ENCODE measurements at regions not wholly inside any gene's neighbourhood (a gene's known extent, or its start where the extent isn't known, plus 50 kb on each side); places are given as distances from the start of the nearest gene placed in this dataset.

DNA sequence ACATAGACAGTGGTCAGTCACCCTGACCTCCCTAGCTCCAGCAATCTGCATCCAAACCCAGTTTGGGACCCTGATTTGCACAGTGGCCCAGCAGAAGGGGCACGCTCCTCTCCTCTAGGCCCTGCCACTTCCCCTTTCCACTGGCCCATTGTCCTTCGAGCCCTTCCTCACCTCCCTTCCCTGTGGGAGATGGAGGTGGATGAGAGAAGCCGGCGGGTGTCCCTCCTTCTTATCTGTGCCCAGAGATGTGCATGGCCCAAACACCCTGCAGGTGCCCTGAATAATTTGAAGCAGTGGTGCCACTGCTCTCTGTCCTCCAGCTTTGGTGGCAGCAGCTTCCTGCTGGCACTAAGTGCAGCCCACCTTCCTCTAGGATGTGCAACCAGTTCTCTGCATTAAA is 140.0 kb downstream of the BARX1 start:
- TF ChIP-seq, protein P1, sequence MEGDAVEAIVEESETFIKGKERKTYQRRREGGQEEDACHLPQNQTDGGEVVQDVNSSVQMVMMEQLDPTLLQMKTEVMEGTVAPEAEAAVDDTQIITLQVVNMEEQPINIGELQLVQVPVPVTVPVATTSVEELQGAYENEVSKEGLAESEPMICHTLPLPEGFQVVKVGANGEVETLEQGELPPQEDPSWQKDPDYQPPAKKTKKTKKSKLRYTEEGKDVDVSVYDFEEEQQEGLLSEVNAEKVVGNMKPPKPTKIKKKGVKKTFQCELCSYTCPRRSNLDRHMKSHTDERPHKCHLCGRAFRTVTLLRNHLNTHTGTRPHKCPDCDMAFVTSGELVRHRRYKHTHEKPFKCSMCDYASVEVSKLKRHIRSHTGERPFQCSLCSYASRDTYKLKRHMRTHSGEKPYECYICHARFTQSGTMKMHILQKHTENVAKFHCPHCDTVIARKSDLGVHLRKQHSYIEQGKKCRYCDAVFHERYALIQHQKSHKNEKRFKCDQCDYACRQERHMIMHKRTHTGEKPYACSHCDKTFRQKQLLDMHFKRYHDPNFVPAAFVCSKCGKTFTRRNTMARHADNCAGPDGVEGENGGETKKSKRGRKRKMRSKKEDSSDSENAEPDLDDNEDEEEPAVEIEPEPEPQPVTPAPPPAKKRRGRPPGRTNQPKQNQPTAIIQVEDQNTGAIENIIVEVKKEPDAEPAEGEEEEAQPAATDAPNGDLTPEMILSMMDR (conservative IDR thresholded peaks at IDR 0.05) = no peak
- H3K27ac ChIP-seq = no peak overlapping the region

DNA sequence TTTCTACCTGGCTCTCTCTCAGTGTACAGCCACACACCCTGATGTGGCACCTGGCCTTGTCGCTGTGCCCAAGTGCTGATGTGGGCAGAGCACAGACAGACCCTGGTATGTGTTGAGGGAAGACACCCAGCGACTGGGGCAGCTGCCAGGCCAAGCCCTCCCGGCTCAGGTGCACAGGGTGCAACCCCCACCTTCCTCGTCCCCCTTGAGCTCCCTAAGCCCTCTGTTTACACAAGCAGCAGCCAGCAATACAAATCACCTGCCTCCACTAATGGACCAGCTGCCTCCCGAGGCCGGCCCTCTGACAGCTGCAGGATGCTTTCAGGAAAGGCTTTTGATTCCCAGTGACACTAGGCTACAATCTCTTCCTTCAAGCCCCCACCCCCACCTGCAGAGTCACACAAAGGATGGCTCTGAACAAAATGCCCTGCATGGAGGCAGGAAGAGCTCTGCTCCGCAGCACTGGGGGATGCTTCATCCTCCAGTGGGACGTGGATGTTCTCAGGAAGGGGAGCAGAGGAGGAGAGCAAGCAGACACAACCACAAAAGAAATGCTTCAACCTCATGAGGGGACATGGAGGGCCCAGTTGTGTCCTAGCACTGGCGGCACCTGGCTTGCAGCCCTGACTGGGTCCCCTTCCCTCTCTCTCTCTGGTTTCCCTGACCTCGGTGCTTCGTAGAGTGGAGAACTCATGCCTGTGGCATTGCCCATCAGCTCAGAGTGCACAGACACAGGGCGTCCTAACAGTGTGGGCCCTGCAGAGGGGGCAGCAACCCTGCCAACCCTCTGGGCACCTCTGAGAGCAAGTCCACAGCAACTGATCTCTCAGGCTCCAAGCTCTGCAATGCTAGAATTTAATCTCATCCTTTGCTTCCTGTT is 140.8 kb downstream of the BARX1 start:
- no peak for TF ChIP-seq ZFX (IDR thresholded peaks at IDR 0.05)
- TF ChIP-seq, protein P1 (conservative IDR thresholded peaks at IDR 0.05) = no peak
- H3K27ac ChIP-seq = no peak overlapping the region

DNA sequence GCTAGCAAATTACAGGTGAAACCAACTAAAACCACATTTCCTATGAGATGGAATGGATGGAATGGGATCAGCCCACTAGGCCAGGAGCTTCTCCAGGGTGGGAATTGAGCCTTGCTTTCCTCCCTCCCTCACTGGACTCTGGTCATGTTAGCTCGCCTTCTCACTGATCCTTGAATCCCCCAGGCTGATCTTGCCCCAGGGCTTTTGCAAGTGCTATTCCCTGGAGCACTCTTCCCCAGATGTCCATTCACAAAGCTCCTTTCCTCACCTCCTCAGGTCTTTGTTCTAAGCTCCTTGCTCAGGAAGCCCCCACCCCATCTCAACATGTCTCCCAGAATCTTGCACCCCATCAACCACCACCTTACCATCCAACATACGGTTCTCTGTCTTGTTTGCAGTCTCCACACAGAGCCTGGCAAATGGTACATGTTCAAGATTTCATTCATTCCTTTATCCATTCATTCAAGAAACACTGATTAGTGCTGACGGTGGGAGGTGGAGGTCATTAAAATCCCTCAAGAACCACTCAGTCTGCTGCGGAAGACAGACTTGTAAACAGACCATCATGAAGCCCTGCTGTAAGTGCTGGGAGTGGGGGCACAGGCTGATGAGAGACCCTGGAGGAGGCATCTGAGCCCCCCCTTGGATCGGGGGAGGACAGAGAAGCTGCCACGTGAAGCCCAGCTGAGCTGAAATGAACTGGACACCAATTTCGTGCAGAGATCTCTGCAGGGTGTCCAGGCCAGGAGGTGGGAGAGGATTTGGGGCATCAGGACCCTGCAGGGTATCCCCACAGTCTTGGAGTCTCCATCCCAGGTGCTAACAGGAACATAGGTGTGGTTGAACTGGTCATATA is 141.7 kb downstream of the BARX1 start:
- no peak for TF ChIP-seq ZFX (IDR thresholded peaks at IDR 0.05)
- TF ChIP-seq, protein P1 (conservative IDR thresholded peaks at IDR 0.05) = no peak
- H3K27ac ChIP-seq = no peak overlapping the region

DNA sequence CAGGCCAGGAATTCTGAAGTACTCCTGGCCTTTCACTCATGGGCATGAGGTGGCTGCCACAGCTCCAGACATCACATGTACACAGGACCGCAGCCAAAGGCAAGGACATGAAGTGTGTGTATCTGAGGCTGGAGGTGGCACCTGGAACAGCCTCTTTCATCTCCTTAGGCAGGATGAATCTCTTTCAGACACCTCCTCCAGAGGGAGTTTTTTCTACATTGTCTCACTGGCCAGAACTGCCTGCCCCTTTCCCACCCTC is 142.8 kb downstream of the BARX1 start:
- no peak overlapping the region for H3K27ac ChIP-seq
- no peak for TF ChIP-seq ZFX (IDR thresholded peaks at IDR 0.05)
- TF ChIP-seq, protein P1 (conservative IDR thresholded peaks at IDR 0.05) = no peak

DNA sequence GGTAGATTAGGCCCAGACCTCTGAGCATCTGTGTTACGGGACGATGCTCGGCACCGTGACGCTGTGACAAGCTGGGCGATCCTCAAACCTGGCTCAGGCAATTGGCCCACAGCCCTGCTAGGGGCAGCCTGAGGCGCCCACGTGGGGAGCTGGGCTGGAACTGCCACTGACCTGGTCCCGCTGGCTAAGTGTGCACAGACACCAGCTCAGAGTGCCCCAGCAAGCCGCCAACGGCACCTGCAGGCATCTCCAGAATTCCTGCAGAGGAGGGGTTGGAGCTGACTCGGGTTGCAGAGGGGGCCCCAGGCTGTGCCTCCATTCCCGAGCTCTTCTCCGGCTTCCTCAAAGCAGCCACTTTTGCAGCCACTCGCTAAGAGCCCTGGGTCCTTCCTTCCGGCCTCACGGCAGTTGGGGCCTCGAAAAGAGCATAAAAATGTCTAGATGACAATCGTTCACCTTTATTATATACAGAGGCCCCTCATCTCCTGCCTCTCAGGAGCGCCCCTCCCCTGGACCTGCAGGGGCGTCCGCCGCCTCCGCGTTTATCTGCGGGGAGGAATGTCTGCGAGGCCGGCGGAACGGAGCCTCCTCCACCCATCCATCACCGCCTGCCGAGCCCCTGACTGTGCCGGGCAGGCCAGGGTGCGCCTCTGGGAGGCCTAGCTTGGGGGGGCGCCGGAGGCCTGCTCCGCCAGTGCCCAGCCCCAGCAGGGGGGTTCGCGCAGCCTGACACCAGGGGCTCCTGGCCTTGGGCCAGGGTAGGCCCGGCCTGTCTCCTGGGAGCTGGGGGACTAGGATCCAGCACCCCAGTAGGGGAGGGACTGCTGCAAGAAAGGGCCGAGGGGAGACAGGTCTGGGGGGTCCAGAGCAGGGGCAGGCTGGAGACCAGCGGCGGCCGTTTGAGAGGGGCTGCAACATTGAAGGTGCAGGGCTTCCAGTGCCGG is 144.9 kb downstream of the BARX1 start:
- TF ChIP-seq, protein P1 (conservative IDR thresholded peaks at IDR 0.05) = no peak
- TF ChIP-seq ZFX (IDR thresholded peaks at IDR 0.05) = no peak

DNA sequence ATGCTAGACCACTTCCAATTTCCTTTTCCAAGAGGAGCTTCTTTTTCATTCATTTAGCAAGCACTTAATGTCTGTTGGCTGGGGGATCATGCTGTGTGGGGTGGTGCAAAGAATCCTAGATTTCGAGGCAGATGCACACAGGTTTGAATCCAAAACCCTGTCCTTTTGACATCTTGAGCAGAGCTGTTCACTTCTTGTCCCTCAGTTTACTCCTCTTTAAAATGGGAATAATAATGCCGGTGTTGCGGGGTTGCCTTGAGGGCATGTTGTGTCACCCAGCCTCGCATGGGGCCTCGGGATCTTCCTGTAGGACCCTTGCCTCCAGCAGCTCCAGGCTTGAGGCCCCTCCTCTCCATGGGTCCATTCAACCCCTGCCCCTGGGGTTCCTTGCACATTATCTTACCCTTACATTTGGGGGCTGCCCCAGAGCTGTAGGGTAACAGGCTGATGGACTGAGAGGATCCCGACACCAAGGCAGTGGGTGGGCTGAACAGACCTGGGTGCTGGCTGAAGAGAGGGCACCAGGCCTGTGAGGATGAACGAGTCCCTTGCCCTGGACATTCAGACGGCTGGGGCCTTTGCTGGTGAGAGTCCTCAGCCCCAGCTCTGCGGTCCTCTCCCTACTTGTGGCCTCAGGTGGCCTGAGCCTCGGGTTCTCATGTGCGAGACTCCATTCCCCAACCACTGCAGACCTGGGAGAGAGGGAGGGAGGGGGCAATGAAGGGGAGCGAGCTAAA is 145.8 kb downstream of the BARX1 start:
- TF ChIP-seq, protein P1 (conservative IDR thresholded peaks at IDR 0.05) = no peak
- no peak for TF ChIP-seq ZFX (IDR thresholded peaks at IDR 0.05)

More for the DNA sequence above, 144.9 kb downstream of the BARX1 start:
- no peak overlapping the region for H3K27ac ChIP-seq

More for the DNA sequence above, 145.8 kb downstream of the BARX1 start:
- H3K27ac ChIP-seq = no peak overlapping the region

Data from C4-2B (cell line).